Nephron progenitor cell (in vitro differentiated cells): ENCODE measurements at regions not wholly inside any gene's neighbourhood (a gene's known extent, or its start where the extent isn't known, plus 50 kb on each side); places are given as distances from the start of the nearest gene placed in this dataset.

Source experiments
- DNase-seq: peaks from one replicate; pipeline ENCODE4 v3.0.0; 2021
- H3K27ac Mint-ChIP-seq: 2 replicates; pipeline ENCODE4 v1.8.0; 2021; ENCODE audit warnings: mild to moderate bottlenecking, moderate library complexity, mixed read lengths
- H3K27me3 Mint-ChIP-seq: 2 replicates; pipeline ENCODE4 v1.8.0; 2021; ENCODE audit warnings: mild to moderate bottlenecking, low read depth, mixed read lengths; ENCODE audit not compliant: poor library complexity
- H3K36me3 Mint-ChIP-seq: 2 replicates; pipeline ENCODE4 v1.8.0; 2021; ENCODE audit warnings: low read depth, mixed read lengths
- H3K4me1 Mint-ChIP-seq: 2 replicates; pipeline ENCODE4 v1.8.0; 2021; ENCODE audit warnings: mixed read lengths
- H3K4me3 Mint-ChIP-seq: 2 replicates; pipeline ENCODE4 v1.8.0; 2021; ENCODE audit warnings: mild to moderate bottlenecking, moderate library complexity, mixed read lengths
- H3K9me3 Mint-ChIP-seq: 2 replicates; pipeline ENCODE4 v1.8.0; 2021; ENCODE audit warnings: mild to moderate bottlenecking, moderate library complexity, mixed read lengths
- TF ChIP-seq, protein P1 (sequence below): fragments of 200-600 bp; sonication (generic); IDR thresholded peaks from 2 replicates; pipeline ENCODE4 v1.5.0; 2021; ENCODE audit warnings: antibody characterized with exemption

DNA sequence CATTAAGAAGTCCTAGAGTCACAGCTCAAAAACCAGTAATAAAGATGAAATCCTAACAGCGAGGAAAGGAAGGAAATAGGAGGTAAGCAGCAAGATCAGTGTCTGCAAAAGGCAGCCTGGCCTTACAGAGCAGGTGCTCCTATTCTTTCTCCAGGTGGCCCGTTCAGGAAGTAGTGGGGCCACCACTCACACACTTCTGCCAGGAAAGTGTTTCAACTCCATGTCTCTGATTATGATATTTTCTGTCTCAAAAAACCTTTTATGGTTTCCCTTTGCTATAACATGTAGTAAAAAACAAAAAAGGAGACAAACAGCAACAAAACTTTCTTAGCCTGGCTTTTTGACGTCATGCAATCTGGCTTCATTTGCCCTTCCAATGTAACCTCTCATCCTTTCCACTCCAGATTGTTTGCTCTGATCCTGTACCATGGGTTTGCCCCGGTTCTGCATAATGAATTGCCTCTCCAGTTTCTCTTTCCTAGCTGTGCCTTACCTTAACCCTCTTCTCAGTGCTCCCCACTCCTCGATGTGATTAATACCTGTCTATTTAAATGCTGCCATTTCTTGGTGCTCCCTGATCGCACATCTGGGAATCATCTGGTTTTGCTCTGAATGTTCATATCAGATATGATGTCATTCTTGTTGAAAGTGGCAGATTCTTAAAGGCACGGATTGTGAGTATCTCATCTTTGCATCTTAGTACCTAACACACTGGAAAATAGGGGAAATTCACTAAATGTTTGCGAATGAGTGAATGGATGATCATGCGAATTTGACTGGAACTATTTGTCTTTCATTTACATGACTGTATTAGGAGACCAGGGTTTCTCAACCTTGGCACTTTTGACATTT is 50.6 kb upstream of the PTPRM start:
- Mint-ChIP-seq H3K4me1 (peaks cover 30% of the 10 kb centered on the region), H3K36me3 (no peaks in the 10 kb centered on the region)
- no peak for DNase-seq

More for the DNA sequence above, 50.6 kb upstream of the PTPRM start:
- Mint-ChIP-seq H3K27me3 (no peaks in the 10 kb centered on the region), H3K9me3 (no peaks in the 10 kb centered on the region), H3K4me3 (no peak overlapping the region), H3K27ac (no peak overlapping the region)
- TF ChIP-seq, protein P1, sequence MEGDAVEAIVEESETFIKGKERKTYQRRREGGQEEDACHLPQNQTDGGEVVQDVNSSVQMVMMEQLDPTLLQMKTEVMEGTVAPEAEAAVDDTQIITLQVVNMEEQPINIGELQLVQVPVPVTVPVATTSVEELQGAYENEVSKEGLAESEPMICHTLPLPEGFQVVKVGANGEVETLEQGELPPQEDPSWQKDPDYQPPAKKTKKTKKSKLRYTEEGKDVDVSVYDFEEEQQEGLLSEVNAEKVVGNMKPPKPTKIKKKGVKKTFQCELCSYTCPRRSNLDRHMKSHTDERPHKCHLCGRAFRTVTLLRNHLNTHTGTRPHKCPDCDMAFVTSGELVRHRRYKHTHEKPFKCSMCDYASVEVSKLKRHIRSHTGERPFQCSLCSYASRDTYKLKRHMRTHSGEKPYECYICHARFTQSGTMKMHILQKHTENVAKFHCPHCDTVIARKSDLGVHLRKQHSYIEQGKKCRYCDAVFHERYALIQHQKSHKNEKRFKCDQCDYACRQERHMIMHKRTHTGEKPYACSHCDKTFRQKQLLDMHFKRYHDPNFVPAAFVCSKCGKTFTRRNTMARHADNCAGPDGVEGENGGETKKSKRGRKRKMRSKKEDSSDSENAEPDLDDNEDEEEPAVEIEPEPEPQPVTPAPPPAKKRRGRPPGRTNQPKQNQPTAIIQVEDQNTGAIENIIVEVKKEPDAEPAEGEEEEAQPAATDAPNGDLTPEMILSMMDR, result no peak
